Gastroesophageal sphincter (tissue), 3 donors: ENCODE measurements at regions not wholly inside any gene's neighbourhood (a gene's known extent, or its start where the extent isn't known, plus 50 kb on each side); places are given as distances from the start of the nearest gene placed in this dataset.

Experiments used
- EP300 ChIP-seq: sonication (generic); formaldehyde crosslinking; IDR thresholded peaks from one replicate; pipeline ENCODE4 v1.6.1; 2017; ENCODE audit warnings: antibody characterized with exemption, mild to moderate bottlenecking
- POLR2A ChIP-seq, 2 donors: fragments of 450-650 bp; IDR thresholded peaks; one replicate each; pipeline ENCODE4 v1.6.1; 2017; ENCODE audit warnings: antibody characterized with exemption in 2 of 2, mild to moderate bottlenecking in 2 of 2, moderate library complexity in 1 of 2
- TF ChIP-seq, protein P1 (sequence below), 4 experiments: fragments of 200-600 bp in 2 of 4; fragments of 450-650 bp in 2 of 4; sonication (generic) in 1 of 4; IDR thresholded peaks; one replicate each; pipeline ENCODE4 v1.5.1; 2017 to 2019; ENCODE audit warnings: antibody characterized with exemption in 4 of 4, mild to moderate bottlenecking in 2 of 4, moderate library complexity in 2 of 4

DNA sequence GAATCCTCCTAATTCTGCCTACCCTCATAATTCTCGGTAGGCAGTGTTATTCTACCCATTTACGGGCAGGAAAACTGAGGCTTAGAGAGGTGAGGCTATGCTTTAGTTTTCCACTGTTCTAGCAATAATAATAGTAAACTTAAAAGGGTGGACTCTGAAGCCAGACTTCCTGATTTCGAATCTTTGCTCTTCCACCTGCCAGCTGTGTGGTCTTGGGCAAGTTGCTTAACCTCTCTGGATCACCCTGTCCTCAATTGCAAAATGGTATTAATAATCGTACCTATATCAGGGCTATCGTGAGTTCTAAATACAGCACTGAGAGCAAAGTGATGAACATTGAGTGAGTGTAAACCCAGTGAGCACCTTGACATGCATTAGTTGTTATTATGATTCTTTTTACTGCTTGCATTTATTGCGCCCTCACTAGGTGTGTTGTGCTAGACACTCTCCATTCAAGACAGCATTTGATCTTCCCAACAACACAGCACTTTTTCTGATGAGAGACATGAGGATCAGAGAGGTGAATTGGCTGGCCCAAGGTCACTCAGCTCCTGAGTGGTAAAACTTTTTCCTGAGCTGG, 102.3 kb upstream of the CSF3R start:
- TF ChIP-seq, protein P1, sequence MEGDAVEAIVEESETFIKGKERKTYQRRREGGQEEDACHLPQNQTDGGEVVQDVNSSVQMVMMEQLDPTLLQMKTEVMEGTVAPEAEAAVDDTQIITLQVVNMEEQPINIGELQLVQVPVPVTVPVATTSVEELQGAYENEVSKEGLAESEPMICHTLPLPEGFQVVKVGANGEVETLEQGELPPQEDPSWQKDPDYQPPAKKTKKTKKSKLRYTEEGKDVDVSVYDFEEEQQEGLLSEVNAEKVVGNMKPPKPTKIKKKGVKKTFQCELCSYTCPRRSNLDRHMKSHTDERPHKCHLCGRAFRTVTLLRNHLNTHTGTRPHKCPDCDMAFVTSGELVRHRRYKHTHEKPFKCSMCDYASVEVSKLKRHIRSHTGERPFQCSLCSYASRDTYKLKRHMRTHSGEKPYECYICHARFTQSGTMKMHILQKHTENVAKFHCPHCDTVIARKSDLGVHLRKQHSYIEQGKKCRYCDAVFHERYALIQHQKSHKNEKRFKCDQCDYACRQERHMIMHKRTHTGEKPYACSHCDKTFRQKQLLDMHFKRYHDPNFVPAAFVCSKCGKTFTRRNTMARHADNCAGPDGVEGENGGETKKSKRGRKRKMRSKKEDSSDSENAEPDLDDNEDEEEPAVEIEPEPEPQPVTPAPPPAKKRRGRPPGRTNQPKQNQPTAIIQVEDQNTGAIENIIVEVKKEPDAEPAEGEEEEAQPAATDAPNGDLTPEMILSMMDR (IDR thresholded peaks at IDR 0.05) = no peak
- TF ChIP-seq EP300 (no peak), POLR2A (IDR thresholded peaks at IDR 0.05) (no peak)
